ENCODE measurements at regions not wholly inside any gene's neighbourhood (a gene's known extent, or its start where the extent isn't known, plus 50 kb on each side); places are given as distances from the start of the nearest gene placed in this dataset.
"Not testable (repeated sequence)": the region's sequence is repeated elsewhere in the genome, so short reads cannot be mapped to it uniquely, and the experiment has no call there.

DNA sequence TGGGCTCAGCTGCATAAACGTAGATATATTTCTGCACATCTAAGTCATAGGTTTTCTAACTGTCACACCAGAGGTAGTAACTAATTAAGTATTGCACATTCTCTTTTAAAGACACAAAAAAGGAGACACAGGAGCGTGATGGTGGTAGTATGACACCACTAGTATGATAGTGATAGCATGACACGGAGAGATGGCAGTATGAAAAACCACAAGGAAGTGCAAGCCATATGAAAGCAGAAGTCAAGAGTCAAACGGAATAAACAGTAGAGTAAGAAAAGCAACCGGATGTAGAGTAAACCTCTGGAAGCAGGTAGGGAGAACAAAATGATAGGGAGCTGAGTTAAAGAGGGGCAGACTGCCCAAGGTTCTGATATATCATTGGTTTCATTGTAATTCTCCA is 382.2 kb upstream of the INTU start:
- H3K36me3 Mint-ChIP-seq (ENCODE audit: low read depth), result no peaks in the 10 kb centered on the region
- intact Hi-C loops (cut with micrococcal nuclease), result no loop called here
- no peak for ATAC-seq

DNA sequence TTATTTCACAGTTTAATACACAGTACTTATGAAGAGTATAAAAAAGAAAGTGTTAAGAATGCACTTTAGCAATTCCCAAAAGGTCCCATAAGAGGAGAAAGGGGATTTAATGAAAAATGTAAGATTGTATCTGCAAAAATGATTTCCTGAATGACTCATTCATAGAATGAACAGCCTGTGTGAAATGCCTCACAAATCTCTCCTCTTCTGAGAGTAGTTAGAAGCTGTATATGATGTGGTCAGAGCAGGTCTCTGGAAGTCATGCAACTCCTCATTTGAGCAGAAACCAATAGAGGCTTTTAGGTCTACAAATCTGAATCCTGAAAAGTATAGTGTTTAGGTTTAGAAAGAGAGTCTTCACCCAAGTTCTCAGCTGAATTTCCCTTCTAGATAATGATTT is 381.3 kb upstream of the INTU start:
- TF ChIP-seq, protein P1, sequence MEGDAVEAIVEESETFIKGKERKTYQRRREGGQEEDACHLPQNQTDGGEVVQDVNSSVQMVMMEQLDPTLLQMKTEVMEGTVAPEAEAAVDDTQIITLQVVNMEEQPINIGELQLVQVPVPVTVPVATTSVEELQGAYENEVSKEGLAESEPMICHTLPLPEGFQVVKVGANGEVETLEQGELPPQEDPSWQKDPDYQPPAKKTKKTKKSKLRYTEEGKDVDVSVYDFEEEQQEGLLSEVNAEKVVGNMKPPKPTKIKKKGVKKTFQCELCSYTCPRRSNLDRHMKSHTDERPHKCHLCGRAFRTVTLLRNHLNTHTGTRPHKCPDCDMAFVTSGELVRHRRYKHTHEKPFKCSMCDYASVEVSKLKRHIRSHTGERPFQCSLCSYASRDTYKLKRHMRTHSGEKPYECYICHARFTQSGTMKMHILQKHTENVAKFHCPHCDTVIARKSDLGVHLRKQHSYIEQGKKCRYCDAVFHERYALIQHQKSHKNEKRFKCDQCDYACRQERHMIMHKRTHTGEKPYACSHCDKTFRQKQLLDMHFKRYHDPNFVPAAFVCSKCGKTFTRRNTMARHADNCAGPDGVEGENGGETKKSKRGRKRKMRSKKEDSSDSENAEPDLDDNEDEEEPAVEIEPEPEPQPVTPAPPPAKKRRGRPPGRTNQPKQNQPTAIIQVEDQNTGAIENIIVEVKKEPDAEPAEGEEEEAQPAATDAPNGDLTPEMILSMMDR (IDR thresholded peaks at IDR 0.05), result no peak
- POLR2A ChIA-PET, result no interaction called here

More for the DNA sequence above, 382.2 kb upstream of the INTU start:
- no peak overlapping the region for H3K4me3 Mint-ChIP-seq
- H3K27me3 Mint-ChIP-seq, result no peaks in the 10 kb centered on the region
- no peak for DNase-seq
- no peak overlapping the region for H3K27ac Mint-ChIP-seq
- POLR2A ChIA-PET, result no interaction called here
- H3K9me3 Mint-ChIP-seq, result peaks cover 5% of the 10 kb centered on the region
- CTCF ChIA-PET, result no interaction called here
- no peaks in the 10 kb centered on the region for H3K4me1 Mint-ChIP-seq (ENCODE audit: low read depth)
- TF ChIP-seq, protein P1 (IDR thresholded peaks at IDR 0.05), result no peak

GRCh38 chr4:127256500-127256899 is 376.3 kb upstream of the INTU start:
- Mint-ChIP-seq H3K36me3 (ENCODE audit: low read depth) (no peaks in the 10 kb centered on the region), H3K9me3 (peaks cover 5% of the 10 kb centered on the region), H3K27me3 (no peaks in the 10 kb centered on the region), H3K27ac (no peak overlapping the region), H3K4me3 (no peak overlapping the region), H3K4me1 (ENCODE audit: low read depth) (no peaks in the 10 kb centered on the region)
- ChIA-PET POLR2A (no interaction called here), CTCF (no interaction called here)
- ATAC-seq (no peak), DNase-seq (no peak)
- TF ChIP-seq, protein P1 (IDR thresholded peaks at IDR 0.05), result no peak
- intact Hi-C loops (cut with micrococcal nuclease), result no loop called here

More for the DNA sequence above, 381.3 kb upstream of the INTU start:
- Mint-ChIP-seq H3K9me3 (peaks cover 5% of the 10 kb centered on the region), H3K4me1 (ENCODE audit: low read depth) (no peaks in the 10 kb centered on the region), H3K36me3 (ENCODE audit: low read depth) (no peaks in the 10 kb centered on the region), H3K27me3 (no peaks in the 10 kb centered on the region), H3K27ac (no peak overlapping the region), H3K4me3 (no peak overlapping the region)
- no peak for DNase-seq
- intact Hi-C loops (cut with micrococcal nuclease), result no loop called here
- no peak for ATAC-seq
- CTCF ChIA-PET, result no interaction called here

- no peak for DNase-seq
- TF ChIP-seq, protein P1 (IDR thresholded peaks at IDR 0.05), result no peak
- intact Hi-C loops (cut with micrococcal nuclease), result no loop called here
- Mint-ChIP-seq H3K4me3 (no peak overlapping the region), H3K4me1 (ENCODE audit: low read depth) (no peaks in the 10 kb centered on the region), H3K27me3 (no peaks in the 10 kb centered on the region), H3K36me3 (ENCODE audit: low read depth) (no peaks in the 10 kb centered on the region), H3K9me3 (peaks cover 5% of the 10 kb centered on the region), H3K27ac (no peak overlapping the region)
- no peak for ATAC-seq
- CTCF ChIA-PET, result no interaction called here
- POLR2A ChIA-PET, result no interaction called here
Observed at GRCh38 chr4:127261476-127261875, 371.3 kb upstream of the INTU start.

DNA sequence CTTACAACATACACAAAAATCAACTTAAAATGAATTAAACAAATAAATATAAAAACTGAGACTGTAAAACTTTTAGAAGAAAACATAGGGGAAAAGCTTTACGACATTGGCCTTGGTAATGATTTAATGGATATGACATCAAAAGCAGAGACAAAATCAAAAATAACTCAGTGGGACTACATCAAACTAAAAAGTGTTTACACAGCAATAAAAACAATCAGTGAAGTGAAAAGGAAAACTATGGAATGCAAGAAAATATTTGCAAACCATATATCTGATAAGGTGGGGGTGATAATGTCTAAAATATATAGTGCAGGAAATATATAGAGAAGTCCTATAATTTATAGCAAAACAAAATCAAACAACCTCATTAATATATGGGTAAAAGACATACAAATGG is 364.4 kb upstream of the INTU start:
- Mint-ChIP-seq H3K27ac (no peak overlapping the region), H3K4me3 (no peak overlapping the region), H3K36me3 (ENCODE audit: low read depth) (no peaks in the 10 kb centered on the region), H3K4me1 (ENCODE audit: low read depth) (no peaks in the 10 kb centered on the region), H3K27me3 (no peaks in the 10 kb centered on the region), H3K9me3 (peaks cover 17% of the 10 kb centered on the region)
- intact Hi-C loops (cut with micrococcal nuclease), result no loop called here
- TF ChIP-seq, protein P1 (IDR thresholded peaks at IDR 0.05), result no peak
- DNase-seq, result no peak
- ATAC-seq, result no peak
- ChIA-PET CTCF (no interaction called here), POLR2A (no interaction called here)

- DNase-seq; ATAC-seq; H3K4me1 Mint-ChIP-seq (ENCODE audit: low read depth); H3K4me3 Mint-ChIP-seq; intact Hi-C loops (cut with micrococcal nuclease); H3K27me3 Mint-ChIP-seq; H3K36me3 Mint-ChIP-seq (ENCODE audit: low read depth); CTCF ChIA-PET; H3K27ac Mint-ChIP-seq; POLR2A ChIA-PET: not testable (repeated sequence)
- H3K9me3 Mint-ChIP-seq, result peaks cover 22% of the 10 kb centered on the region
Observed at GRCh38 chr4:127277023-127277422, 355.7 kb upstream of the INTU start.
